Lower leg skin (tissue), 3 donors: ENCODE measurements at regions not wholly inside any gene's neighbourhood (a gene's known extent, or its start where the extent isn't known, plus 50 kb on each side); places are given as distances from the start of the nearest gene placed in this dataset.

Source experiments
- CTCF ChIP-seq, 3 donors: fragments of 450-650 bp; IDR thresholded peaks; one replicate each; pipeline ENCODE4 v1.5.1; 2016; ENCODE audit warnings: antibody characterized with exemption in 3 of 3, mild to moderate bottlenecking in 3 of 3, moderate library complexity in 2 of 3
- POLR2A ChIP-seq, 2 donors: fragments of 450-650 bp; IDR thresholded peaks; one replicate each; pipeline ENCODE4 v1.6.1; 2016 to 2017; ENCODE audit warnings: antibody characterized with exemption in 2 of 2, mild to moderate bottlenecking in 1 of 2, moderate library complexity in 1 of 2

- no peak for TF ChIP-seq CTCF (IDR thresholded peaks at IDR 0.05)
- no peak for TF ChIP-seq POLR2A (IDR thresholded peaks at IDR 0.05)
Observed at GRCh38 chr6:82573254-82573972, 209.8 kb downstream of the TPBG start.
